B cell (primary cell): ENCODE measurements at regions not wholly inside any gene's neighbourhood (a gene's known extent, or its start where the extent isn't known, plus 50 kb on each side); places are given as distances from the start of the nearest gene placed in this dataset.

Experiments
- ATAC-seq: fragments of 200-7000 bp; cut with Tn5 transposase; one replicate; pipeline ENCODE4 v1.10.0; 2021; ENCODE audit warnings: low read depth, mild to moderate bottlenecking, moderate number of reproducible peaks, moderate library complexity
- CTCF ChIA-PET: fragments of 350-600 bp; sonication (Branson Sonifier 250); formaldehyde crosslinking; loops from one replicate; lab custom pipeline; 2021; ENCODE audit warnings: antibody characterized with exemption, inconsistent platforms; lab: Charles Lee
- POLR2A ChIA-PET: fragments of 350-600 bp; sonication (Branson Sonifier 250); formaldehyde crosslinking; loops from one replicate; lab custom pipeline; 2021; ENCODE audit warnings: antibody characterized with exemption; lab: Charles Lee
- DNase-seq: peaks from one replicate; pipeline ENCODE4 v3.0.0; 2013
- H2AFZ ChIP-seq: 2 replicates; pipeline ENCODE4 v1.6.1; 2012; ENCODE audit warnings: mild to moderate bottlenecking, low read depth, low read length; ENCODE audit not compliant: insufficient read depth, poor library complexity, severe bottlenecking
- H3K27ac ChIP-seq, 2 donors: 1 replicate in 1 of 2; 2 replicates in 1 of 2; pipeline ENCODE4 v1.5.1; 2012 to 2013; ENCODE audit warnings: low read length in 2 of 2, mild to moderate bottlenecking in 2 of 2, moderate library complexity in 1 of 2
- H3K27me3 ChIP-seq, 4 experiments: fragments of 200-600 bp in 1 of 4; sonication (generic) in 1 of 4; replicated peaks in 1 of 4; 1 replicate in 2 of 4; 2 replicates in 2 of 4; pipeline versions ENCODE4 v1.6.1 to v1.7.0; 2013 to 2016; ENCODE audit warnings: low read length in 3 of 4, mild to moderate bottlenecking in 2 of 4, mixed read lengths in 1 of 4, moderate library complexity in 1 of 4; ENCODE audit not compliant: insufficient read depth in 4 of 4, control insufficient read depth in 3 of 4; ENCODE audit errors: control extremely low read depth in 1 of 4
- H3K36me3 ChIP-seq, 2 experiments: replicated peaks in 1 of 2; 1 replicate in 1 of 2; 2 replicates in 1 of 2; pipeline versions ENCODE4 v1.6.1 to v1.7.1; 2013; ENCODE audit warnings: low read length in 1 of 2; ENCODE audit not compliant: insufficient read depth in 2 of 2, control insufficient read depth in 1 of 2; ENCODE audit errors: control extremely low read depth in 1 of 2, extremely low read depth in 1 of 2
- H3K4me1 ChIP-seq, 2 donors: fragments of 200-600 bp in 1 of 2; sonication (generic) in 1 of 2; 1 replicate in 1 of 2; 2 replicates in 1 of 2; pipeline versions ENCODE4 v1.5.1 to v1.6.1; 2013 to 2017; ENCODE audit warnings: low read length in 2 of 2; ENCODE audit not compliant: control insufficient read depth in 2 of 2, insufficient read depth in 2 of 2
- H3K4me2 ChIP-seq: replicated peaks from 2 replicates; pipeline ENCODE3; 2012; ENCODE audit warnings: mild to moderate bottlenecking, low read depth, low read length; ENCODE audit not compliant: poor library complexity, severe bottlenecking
- H3K4me3 ChIP-seq, 5 experiments: fragments of 200-600 bp in 1 of 5; sonication (generic) in 1 of 5; 1 replicate in 3 of 5; 2 replicates in 2 of 5; pipeline versions ENCODE4 v1.5.1 to v1.7.0; 2011 to 2016; ENCODE audit warnings: low read length in 4 of 5, mild to moderate bottlenecking in 4 of 5, low read depth in 2 of 5, control low read depth in 1 of 5, moderate library complexity in 1 of 5; ENCODE audit not compliant: insufficient read depth in 1 of 5; ENCODE audit errors: control extremely low read depth in 1 of 5, extremely low read depth in 1 of 5
- H3K79me2 ChIP-seq: fragments of 200-600 bp; sonication (generic); one replicate; pipeline ENCODE4 v1.6.0; 2016; ENCODE audit warnings: low read length; ENCODE audit not compliant: control insufficient read depth, insufficient read depth
- H3K9ac ChIP-seq: fragments of 200-600 bp; sonication (generic); 2 replicates; pipeline ENCODE4 v1.6.1; 2017; ENCODE audit warnings: mild to moderate bottlenecking, low read length, moderate library complexity
- H3K9me3 ChIP-seq, 3 donors: one replicate each; pipeline versions ENCODE4 v1.6.1 to v1.7.1; 2013; ENCODE audit warnings: low read length in 2 of 3; ENCODE audit not compliant: control insufficient read depth in 2 of 3, insufficient read depth in 1 of 3; ENCODE audit errors: control extremely low read depth in 1 of 3
- H4K20me1 ChIP-seq: 2 replicates; pipeline ENCODE4 v1.6.0; 2012; ENCODE audit warnings: mild to moderate bottlenecking, low read length; ENCODE audit not compliant: insufficient read depth, control insufficient read depth, poor library complexity, severe bottlenecking
- H3K27ac Mint-ChIP-seq: one replicate; pipeline ENCODE4 v1.8.0; 2021; ENCODE audit warnings: mixed read lengths
- H3K27me3 Mint-ChIP-seq: one replicate; pipeline ENCODE4 v1.8.0; 2021; ENCODE audit warnings: mixed read lengths
- H3K4me1 Mint-ChIP-seq: one replicate; pipeline ENCODE4 v1.8.0; 2021; ENCODE audit warnings: mixed read lengths
- H3K4me3 Mint-ChIP-seq: one replicate; pipeline ENCODE4 v1.8.0; 2021; ENCODE audit warnings: mixed read lengths
- H3K9me3 Mint-ChIP-seq: one replicate; pipeline ENCODE4 v1.8.0; 2022; ENCODE audit warnings: mixed read lengths; ENCODE audit not compliant: insufficient read depth
- EZH2 ChIP-seq: IDR thresholded peaks from 2 replicates; pipeline ENCODE4 v1.6.1; 2012; ENCODE audit warnings: borderline replicate concordance, low read depth, mild to moderate bottlenecking, moderate library complexity, low read length; ENCODE audit not compliant: insufficient read depth, poor library complexity, severe bottlenecking
- WGBS: methylation state at CpG from one replicate; pipeline ENCODE4 v1.1.5; 2013; ENCODE audit warnings: missing lambda C conversion rate; ENCODE audit not compliant: insufficient coverage; 5-methylcytosine and 5-hydroxymethylcytosine counted together
- intact Hi-C: fragments of 100-400 bp; cut with micrococcal nuclease; formaldehyde crosslinking; loops from one replicate; pipeline ENCODE4 v1.10.0; 2022
- TF ChIP-seq, protein P1 (sequence below): fragments of 200-600 bp; IDR thresholded peaks from one replicate; pipeline ENCODE4 v1.8.0; 2022; ENCODE audit warnings: antibody characterized with exemption, mild to moderate bottlenecking

DNA sequence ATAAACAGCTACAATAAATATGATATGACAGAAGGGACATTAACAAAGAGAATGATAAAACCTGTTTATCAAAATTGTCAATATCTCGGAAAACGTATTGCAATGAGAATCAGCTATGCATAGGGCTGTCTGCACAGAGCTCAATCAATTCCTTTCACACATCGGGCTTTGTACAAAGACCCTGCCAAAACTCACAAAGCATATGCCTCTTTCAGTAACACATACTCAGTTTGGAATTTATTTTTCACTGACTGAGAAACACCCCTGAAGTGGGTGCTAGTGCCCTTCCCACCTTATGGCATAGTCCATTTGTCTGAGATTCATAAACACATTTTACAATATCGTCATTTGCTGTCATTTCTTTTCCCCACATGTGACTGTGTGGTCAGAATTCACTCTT, 815.8 kb upstream of the FAM98A start:
- CTCF ChIA-PET: no interaction called here
- Histone ChIP-seq H3K36me3 (no peaks in the 10 kb centered on the region), H3K27ac (no peak overlapping the region), H3K4me1 (no peaks in the 10 kb centered on the region), H3K4me2 (no peak overlapping the region), H3K9ac (no peak overlapping the region), H3K4me3 (no peak overlapping the region), H2AFZ (no peak overlapping the region), H3K79me2 (no peaks in the 10 kb centered on the region), H4K20me1 (no peaks in the 10 kb centered on the region), H3K27me3 (no peaks in the 10 kb centered on the region), H3K9me3 (no peaks in the 10 kb centered on the region)
- 100% methylated on average over 3 of the region's 4 CpGs for WGBS
- POLR2A ChIA-PET: no interaction called here
- no peaks in the 10 kb centered on the region for H3K4me1 Mint-ChIP-seq
- no peaks in the 10 kb centered on the region for H3K27me3 Mint-ChIP-seq
- ATAC-seq (no peak), DNase-seq (no peak)
- no peak overlapping the region for H3K27ac Mint-ChIP-seq
- TF ChIP-seq, protein P1, sequence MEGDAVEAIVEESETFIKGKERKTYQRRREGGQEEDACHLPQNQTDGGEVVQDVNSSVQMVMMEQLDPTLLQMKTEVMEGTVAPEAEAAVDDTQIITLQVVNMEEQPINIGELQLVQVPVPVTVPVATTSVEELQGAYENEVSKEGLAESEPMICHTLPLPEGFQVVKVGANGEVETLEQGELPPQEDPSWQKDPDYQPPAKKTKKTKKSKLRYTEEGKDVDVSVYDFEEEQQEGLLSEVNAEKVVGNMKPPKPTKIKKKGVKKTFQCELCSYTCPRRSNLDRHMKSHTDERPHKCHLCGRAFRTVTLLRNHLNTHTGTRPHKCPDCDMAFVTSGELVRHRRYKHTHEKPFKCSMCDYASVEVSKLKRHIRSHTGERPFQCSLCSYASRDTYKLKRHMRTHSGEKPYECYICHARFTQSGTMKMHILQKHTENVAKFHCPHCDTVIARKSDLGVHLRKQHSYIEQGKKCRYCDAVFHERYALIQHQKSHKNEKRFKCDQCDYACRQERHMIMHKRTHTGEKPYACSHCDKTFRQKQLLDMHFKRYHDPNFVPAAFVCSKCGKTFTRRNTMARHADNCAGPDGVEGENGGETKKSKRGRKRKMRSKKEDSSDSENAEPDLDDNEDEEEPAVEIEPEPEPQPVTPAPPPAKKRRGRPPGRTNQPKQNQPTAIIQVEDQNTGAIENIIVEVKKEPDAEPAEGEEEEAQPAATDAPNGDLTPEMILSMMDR: no peak
- no peak for TF ChIP-seq EZH2
- H3K4me3 Mint-ChIP-seq: no peak overlapping the region
- intact Hi-C loops: no loop called here
- no peaks in the 10 kb centered on the region for H3K9me3 Mint-ChIP-seq

DNA sequence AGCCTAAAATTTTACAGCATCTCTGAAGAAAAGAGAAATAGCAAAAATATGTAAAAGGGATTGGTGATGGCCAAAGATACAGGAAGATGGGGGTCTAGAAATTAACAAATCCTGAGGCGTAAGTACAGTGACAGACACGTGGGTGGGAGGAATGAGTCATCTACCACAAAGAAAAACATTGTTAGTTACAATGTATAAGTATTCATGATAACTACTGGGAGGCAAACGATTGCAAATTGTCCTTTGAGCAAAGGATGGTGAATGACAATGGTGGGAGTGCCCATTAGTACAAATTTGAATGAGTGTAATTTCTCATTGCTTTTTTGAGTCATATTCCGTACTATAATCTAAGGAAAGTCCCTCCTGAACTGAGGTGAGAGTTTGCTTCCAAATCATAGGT, 809.0 kb upstream of the FAM98A start:
- ATAC-seq (no peak), DNase-seq (no peak)
- H3K27me3 ChIP-seq: no peaks in the 10 kb centered on the region
- intact Hi-C loops: no loop called here
- no peaks in the 10 kb centered on the region for H3K36me3 ChIP-seq
- H3K27me3 Mint-ChIP-seq: no peaks in the 10 kb centered on the region
- H3K4me3 Mint-ChIP-seq: no peak overlapping the region
- no peak overlapping the region for H3K9ac ChIP-seq
- H4K20me1 ChIP-seq: no peaks in the 10 kb centered on the region
- ChIA-PET CTCF (no interaction called here), POLR2A (no interaction called here)
- no peak overlapping the region for H2AFZ ChIP-seq
- TF ChIP-seq, protein P1: no peak
- no peak for TF ChIP-seq EZH2
- no peaks in the 10 kb centered on the region for H3K9me3 Mint-ChIP-seq
- no peak overlapping the region for H3K27ac Mint-ChIP-seq
- WGBS: 100% methylated on average over 1 of the region's 4 CpGs
- H3K4me1 ChIP-seq: no peaks in the 10 kb centered on the region
- no peaks in the 10 kb centered on the region for H3K79me2 ChIP-seq
- no peaks in the 10 kb centered on the region for H3K4me1 Mint-ChIP-seq
- H3K9me3 ChIP-seq: no peaks in the 10 kb centered on the region
- no peak overlapping the region for H3K4me3 ChIP-seq
- no peak overlapping the region for H3K4me2 ChIP-seq
- H3K27ac ChIP-seq: no peak overlapping the region
